Type B pancreatic cell (in vitro differentiated cells): ENCODE measurements at regions not wholly inside any gene's neighbourhood (a gene's known extent, or its start where the extent isn't known, plus 50 kb on each side); places are given as distances from the start of the nearest gene placed in this dataset.

Source experiments
- DNase-seq: peaks from one replicate; pipeline ENCODE4 v3.0.0; 2021; ENCODE audit warnings: mixed read lengths; ENCODE audit not compliant: unreplicated experiment; ENCODE audit errors: extremely low spot score
- H3K27ac Mint-ChIP-seq: 2 replicates; pipeline ENCODE4 v1.8.0; 2021; ENCODE audit warnings: mild to moderate bottlenecking, mixed read lengths
- H3K27me3 Mint-ChIP-seq: 2 replicates; pipeline ENCODE4 v1.8.0; 2021; ENCODE audit warnings: mixed read lengths
- H3K36me3 Mint-ChIP-seq: 2 replicates; pipeline ENCODE4 v1.8.0; 2021; ENCODE audit warnings: mixed read lengths
- H3K4me1 Mint-ChIP-seq: one replicate; pipeline ENCODE4 v1.8.0; 2021; ENCODE audit warnings: mixed read lengths; ENCODE audit not compliant: unreplicated experiment
- H3K4me3 Mint-ChIP-seq: 2 replicates; pipeline ENCODE4 v1.8.0; 2021; ENCODE audit warnings: mild to moderate bottlenecking, mixed read lengths
- H3K9me3 Mint-ChIP-seq: 2 replicates; pipeline ENCODE4 v1.8.0; 2021; ENCODE audit warnings: mixed read lengths
- CTCF ChIP-seq: fragments of 200-600 bp; sonication (generic); conservative IDR thresholded peaks from 2 replicates; pipeline ENCODE4 v1.5.0; 2021; ENCODE audit warnings: antibody characterized with exemption, mild to moderate bottlenecking

- no peaks in the 10 kb centered on the region for H3K27me3 Mint-ChIP-seq
- no peak for TF ChIP-seq CTCF
These were observed 79.0 kb upstream of the SUCLG2 start for GRCh38 chr3:67733269-67733950.

GRCh38 chr3:67724434-67724833 is 70.0 kb upstream of the SUCLG2 start:
- DNase-seq = no peak
- Mint-ChIP-seq H3K9me3 (peaks cover 11% of the 10 kb centered on the region), H3K36me3 (no peaks in the 10 kb centered on the region), H3K4me1 (no peaks in the 10 kb centered on the region), H3K27me3 (no peaks in the 10 kb centered on the region), H3K27ac (no peak overlapping the region), H3K4me3 (no peak overlapping the region)
- no peak for TF ChIP-seq CTCF

More at GRCh38 chr3:67733269-67733950, 79.0 kb upstream of the SUCLG2 start:
- Mint-ChIP-seq H3K4me3 (no peak overlapping the region), H3K27ac (no peak overlapping the region), H3K9me3 (no peaks in the 10 kb centered on the region), H3K36me3 (peaks cover 3% of the 10 kb centered on the region), H3K4me1 (no peaks in the 10 kb centered on the region)
- DNase-seq = no peak

- Mint-ChIP-seq H3K36me3 (no peaks in the 10 kb centered on the region), H3K4me1 (no peaks in the 10 kb centered on the region), H3K27me3 (no peaks in the 10 kb centered on the region), H3K4me3 (no peak overlapping the region), H3K9me3 (peaks cover 11% of the 10 kb centered on the region), H3K27ac (no peak overlapping the region)
- DNase-seq = no peak
- no peak for TF ChIP-seq CTCF
These were observed 69.5 kb upstream of the SUCLG2 start for GRCh38 chr3:67723863-67724262.

- Mint-ChIP-seq H3K36me3 (no peaks in the 10 kb centered on the region), H3K4me1 (no peaks in the 10 kb centered on the region), H3K9me3 (peaks cover 5% of the 10 kb centered on the region), H3K27ac (no peak overlapping the region), H3K4me3 (no peak overlapping the region), H3K27me3 (no peaks in the 10 kb centered on the region)
- TF ChIP-seq CTCF = no peak
- DNase-seq = no peak
These were observed 64.9 kb upstream of the SUCLG2 start for GRCh38 chr3:67719333-67719732.

GRCh38 chr3:67715971-67716370 is 61.6 kb upstream of the SUCLG2 start:
- no peak for DNase-seq
- H3K4me1 Mint-ChIP-seq = no peaks in the 10 kb centered on the region
- peaks cover 5% of the 10 kb centered on the region for H3K9me3 Mint-ChIP-seq
- H3K4me3 Mint-ChIP-seq = no peak overlapping the region
- H3K27ac Mint-ChIP-seq = no peak overlapping the region
- H3K36me3 Mint-ChIP-seq = no peaks in the 10 kb centered on the region
- no peak for TF ChIP-seq CTCF
- no peaks in the 10 kb centered on the region for H3K27me3 Mint-ChIP-seq
